Activated CD4-positive, alpha-beta T cell treated with anti-CD3 and anti-CD28 coated beads for 24 hours (primary cell): ENCODE measurements at regions not wholly inside any gene's neighbourhood (a gene's known extent, or its start where the extent isn't known, plus 50 kb on each side); places are given as distances from the start of the nearest gene placed in this dataset.

Experiments
- DNase-seq, 2 donors: peaks; one replicate each; pipeline ENCODE4 v3.0.0-alpha.2; 2020; ENCODE audit warnings: low read depth in 2 of 2

DNA sequence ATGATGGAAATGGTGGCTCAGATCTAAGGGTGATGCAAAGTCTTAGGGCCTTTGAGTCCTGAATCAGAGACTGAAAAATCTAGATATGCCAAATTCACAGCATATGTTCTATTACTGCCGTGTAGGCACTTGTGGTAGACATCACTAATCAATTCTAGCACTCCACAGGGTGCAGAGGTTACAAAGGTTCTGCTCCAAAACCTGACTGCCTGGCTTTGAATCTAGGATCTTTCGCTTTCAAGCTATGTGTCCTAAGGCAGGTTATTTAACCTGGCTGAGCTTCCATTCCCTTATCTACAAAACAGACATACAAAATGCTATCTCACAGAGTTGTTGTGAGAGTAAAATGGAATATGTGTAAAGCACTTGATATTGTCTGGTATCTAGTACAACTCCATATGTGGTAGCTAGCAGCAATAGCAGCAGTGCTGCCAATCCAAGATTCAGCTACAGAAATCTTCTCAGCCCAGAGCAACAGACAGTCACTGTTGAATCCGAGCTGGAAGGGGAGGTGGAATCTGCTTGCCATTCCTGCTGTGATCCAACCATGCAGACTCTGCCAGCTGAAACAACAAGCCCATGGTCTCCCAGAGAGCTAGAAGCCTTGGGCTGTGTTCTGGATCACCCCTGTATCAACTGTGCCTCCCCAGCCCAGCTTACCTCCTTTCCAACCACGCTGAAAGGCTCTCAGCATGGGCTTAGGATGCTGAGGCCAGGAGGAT, 206.9 kb downstream of the TFAP2C start:
- no peak for DNase-seq

GRCh38 chr20:56839222-56839621, 210.1 kb downstream of the TFAP2C start:
- no peak for DNase-seq

GRCh38 chr20:56839786-56840185, 210.7 kb downstream of the TFAP2C start:
- DNase-seq: no peak

GRCh38 chr20:56840716-56841261, 211.7 kb downstream of the TFAP2C start:
- DNase-seq: no peak

- no peak for DNase-seq
These were observed 212.3 kb downstream of the TFAP2C start for GRCh38 chr20:56841346-56841908.

DNA sequence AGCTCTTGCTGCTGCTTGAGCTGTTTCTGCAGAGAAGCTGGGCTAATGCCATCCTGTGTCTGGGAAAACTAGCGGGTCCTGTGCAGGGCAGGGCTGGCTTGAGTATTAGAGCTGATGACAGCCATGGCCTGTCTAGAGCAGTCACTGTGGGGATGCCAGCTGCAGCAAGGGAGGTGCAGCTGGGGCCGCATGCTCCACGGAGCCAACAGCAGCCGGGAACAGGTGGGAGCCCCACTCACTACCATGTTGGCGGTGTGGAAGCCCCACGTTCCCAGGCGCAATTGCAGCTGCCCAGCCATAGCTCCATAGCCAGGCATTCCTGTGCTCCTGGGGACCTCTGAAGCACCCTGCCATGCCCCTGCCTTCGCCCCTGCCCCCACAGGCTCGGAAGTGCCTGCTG, 212.9 kb downstream of the TFAP2C start:
- no peak for DNase-seq

- DNase-seq: no peak
These were observed 214.3 kb downstream of the TFAP2C start for GRCh38 chr20:56843386-56843785.

GRCh38 chr20:56843817-56844216, 214.7 kb downstream of the TFAP2C start:
- no peak for DNase-seq

GRCh38 chr20:56845546-56846086, 216.5 kb downstream of the TFAP2C start:
- no peak for DNase-seq

GRCh38 chr20:56848561-56848960, 219.5 kb downstream of the TFAP2C start:
- DNase-seq: no peak

- DNase-seq: no peak
These were observed 222.4 kb downstream of the TFAP2C start for GRCh38 chr20:56851552-56851951.

DNA sequence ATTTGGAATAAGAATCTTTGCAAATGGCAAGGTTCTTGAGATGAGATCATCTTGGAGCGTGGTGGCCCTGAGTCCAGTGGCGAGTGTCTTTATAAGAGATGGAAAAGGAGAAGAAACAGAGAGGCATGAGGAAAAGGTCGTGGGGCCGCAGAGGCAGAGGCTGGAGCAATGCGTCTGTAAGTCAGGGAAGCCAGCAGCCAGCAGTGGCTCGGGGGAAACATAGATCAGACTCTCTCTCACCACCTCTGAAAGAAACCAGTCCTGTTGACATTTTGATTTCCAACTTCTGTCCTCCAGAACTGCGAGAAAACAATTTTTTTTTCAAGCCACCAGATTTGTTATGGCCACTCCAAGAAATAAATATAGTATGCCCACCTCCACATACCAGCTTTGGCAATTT, 226.6 kb downstream of the TFAP2C start:
- no peak for DNase-seq

GRCh38 chr20:56857950-56858349, 228.8 kb downstream of the TFAP2C start:
- DNase-seq: no peak

GRCh38 chr20:56859039-56859800, 230.1 kb downstream of the TFAP2C start:
- no peak for DNase-seq

- no peak for DNase-seq
These were observed 230.7 kb downstream of the TFAP2C start for GRCh38 chr20:56859801-56860261.

DNA sequence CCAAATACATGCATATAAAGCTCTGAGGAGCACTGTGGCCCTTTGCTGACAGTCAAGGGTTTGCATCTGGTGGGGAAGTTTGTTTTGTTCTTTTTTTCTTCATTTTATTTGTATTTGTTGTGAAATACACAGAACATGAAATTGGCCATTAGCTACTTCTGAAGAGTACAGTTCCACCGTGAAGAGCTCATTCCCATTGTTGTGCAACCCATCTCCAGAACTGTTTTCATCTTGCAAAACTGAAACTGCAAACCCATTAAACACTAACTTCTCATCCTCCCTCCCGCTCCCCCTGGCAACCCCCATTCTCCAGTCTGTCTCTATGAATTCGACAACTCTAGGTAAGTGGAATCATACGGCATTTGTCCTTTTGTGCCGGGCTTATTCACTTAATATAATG, 231.3 kb downstream of the TFAP2C start:
- DNase-seq: no peak

GRCh38 chr20:56861590-56861989, 232.5 kb downstream of the TFAP2C start:
- no peak for DNase-seq

- DNase-seq: no peak
These were observed 235.9 kb downstream of the TFAP2C start for GRCh38 chr20:56865055-56865454.

DNA sequence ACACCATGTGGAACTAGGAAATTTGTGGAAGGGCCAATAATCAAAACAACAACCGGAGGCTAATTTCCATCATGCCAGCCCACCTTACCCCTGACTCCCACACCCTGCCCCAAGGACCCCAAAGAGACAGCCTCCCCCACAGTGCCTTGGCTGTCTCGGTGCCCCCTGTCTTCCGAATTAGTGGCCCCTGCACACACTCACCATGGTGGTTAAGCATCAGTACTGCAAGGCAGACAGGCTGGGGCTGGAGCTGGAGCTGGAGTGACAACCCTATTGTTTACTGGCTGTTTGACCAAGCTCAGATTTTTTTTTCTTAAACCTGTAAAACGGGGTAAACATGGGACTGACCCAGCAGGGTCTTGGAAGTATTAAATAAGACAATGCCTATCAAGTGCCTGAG, 238.0 kb downstream of the TFAP2C start:
- DNase-seq: no peak

- no peak for DNase-seq
These were observed 239.6 kb downstream of the TFAP2C start for GRCh38 chr20:56868746-56869145.

DNA sequence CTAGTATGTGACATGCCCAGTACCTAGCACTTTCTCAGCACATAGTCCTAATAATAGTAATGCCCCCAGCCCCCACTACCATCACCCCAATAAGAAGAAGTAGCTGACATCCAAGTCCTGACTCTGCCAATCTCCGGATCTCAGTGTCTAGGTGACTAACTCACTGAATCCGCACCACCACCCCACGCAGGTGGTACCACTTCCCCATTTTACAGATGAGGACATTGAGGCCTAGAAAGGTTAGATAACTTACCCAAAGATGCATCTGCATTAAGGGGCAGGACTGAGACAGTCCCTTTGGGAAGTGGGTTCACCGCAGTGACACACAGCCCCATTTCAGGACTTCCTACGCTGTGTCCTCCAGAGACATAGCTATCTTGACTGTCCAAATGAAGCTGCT, 241.2 kb downstream of the TFAP2C start:
- no peak for DNase-seq

DNA sequence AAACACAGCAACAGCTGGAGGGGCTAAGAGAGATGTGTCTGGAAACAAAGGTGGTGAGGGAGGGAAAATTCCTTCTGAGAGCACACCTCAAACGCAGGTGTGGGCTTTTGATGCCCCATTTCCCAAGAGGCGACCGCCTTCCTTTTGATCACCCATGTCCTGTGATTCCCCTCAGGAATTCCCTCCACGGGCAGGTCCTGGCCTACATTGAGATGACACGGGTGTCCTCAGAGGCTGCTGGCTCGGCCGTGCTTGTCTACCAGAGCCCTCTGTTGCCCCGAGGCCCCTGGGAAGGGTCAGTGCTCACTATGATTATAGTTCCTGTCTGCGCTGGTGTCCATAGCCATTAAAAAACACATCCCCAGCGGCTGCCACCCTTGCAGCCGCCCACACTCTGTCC, 242.6 kb downstream of the TFAP2C start:
- no peak for DNase-seq
